HG03064 (cell line): ENCODE measurements at regions not wholly inside any gene's neighbourhood (a gene's known extent, or its start where the extent isn't known, plus 50 kb on each side); places are given as distances from the start of the nearest gene placed in this dataset.
"Not testable (repeated sequence)": the region's sequence is repeated elsewhere in the genome, so short reads cannot be mapped to it uniquely, and the experiment has no call there.

ENCODE experiments used
- ATAC-seq: cut with Tn5 transposase; IDR thresholded peaks from one replicate; pipeline ENCODE4 v1.9.1; 2021; ENCODE audit warnings: low read depth; ENCODE audit not compliant: unreplicated experiment

DNA sequence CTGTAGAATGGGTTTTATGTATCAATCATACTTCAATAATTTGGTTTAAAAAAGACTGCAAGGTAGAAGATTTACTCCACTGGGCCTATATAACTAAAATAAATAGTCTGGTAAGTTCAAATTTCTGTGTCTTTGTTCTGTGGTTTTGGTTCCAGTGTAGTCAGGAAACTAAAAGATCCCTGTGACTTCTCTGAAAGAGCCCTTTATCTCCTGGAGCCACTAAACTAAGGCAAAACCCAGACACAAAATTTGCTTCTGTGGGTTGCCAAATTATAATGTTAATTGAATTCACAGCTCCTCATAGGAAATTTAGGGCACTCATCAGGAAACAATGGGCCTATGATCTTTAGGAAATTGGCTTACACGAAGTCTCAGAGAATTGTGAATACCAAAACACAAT, 1038.4 kb downstream of the GALC start:
- ATAC-seq, result no peak

DNA sequence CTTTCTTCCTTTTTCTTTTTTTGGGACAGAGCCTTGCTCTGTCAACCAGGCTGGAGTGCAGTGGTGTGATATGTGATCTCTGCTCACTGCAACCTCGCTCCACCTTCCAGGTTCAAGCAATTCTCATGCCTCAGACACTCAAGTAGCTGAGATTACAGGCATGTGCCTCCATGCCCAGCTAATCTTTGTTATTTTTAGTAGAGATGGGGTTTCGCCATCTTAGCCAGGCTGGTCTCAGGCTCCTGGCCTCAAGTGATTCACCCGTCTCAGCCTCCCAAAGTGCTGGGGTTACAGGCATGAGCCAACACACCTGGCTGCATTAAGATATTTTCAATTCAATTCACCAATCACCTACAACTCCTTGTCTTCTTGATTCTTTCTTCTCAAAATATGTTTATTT, 1046.5 kb downstream of the GALC start:
- no peak for ATAC-seq

DNA sequence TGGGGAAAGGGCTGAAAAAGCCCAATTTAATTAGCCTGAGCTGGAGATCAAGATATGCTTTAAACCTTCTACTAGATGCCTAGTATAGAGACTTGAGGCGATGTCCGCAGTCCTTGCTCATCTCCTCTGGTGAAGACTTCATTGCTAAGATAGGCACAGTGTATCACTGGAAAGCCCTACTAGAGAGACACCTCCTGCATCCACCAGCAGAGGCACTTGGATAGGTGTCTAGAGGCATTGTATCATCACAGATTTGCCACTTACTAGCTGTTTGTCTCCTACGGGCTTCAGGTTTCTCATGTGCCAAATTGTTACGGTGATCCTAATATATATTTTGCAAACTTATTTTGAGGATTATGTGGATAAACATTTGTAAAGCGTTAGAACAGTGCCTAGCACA, 1048.5 kb downstream of the GALC start:
- ATAC-seq, result no peak

DNA sequence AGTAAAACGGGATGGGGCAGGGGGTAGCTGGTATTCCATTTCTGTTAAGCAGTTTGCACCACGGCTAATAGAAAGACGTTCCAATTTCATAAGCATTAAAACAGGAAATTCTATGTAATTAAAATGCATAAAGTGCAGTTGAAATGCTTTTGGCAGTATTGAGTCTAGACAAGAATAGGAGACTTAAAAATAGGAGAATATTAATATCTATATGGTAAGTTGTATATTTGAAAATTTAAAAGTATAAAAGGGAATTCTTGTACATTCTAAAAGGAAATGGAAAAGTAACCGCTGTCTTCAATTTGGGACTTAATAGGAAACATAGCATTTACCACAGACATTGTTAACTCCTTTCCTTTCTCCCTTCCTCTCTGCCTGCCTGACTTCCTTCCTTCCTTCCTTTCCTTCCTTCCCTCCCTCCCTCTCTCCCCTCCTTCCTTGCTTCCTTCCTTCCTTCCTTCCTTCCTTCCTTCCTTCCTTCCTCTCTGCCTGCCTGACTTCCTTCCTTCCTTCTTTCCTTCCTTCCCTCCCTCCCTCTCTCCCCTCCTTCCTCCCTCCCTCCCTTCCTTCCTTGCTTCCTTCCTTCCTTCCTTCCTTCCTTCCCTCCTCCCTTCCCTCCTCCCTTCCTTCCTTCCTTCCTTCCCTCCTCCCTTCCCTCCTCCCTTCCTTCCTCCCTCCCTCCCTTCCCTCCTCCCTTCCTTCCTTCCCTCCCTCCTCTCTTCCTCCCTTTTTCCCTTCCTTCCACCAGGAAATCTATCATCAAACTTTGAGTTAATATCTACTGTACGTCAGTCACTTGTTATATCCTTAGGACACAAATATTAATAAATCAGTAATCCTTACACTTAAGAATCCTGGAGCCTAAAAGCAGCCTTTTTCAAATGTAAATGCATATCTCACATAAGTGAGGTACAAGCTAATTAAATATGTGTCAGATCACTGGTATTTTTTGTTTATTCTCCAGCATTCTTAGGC, 1049.3 kb downstream of the GALC start:
- ATAC-seq, result no peak

DNA sequence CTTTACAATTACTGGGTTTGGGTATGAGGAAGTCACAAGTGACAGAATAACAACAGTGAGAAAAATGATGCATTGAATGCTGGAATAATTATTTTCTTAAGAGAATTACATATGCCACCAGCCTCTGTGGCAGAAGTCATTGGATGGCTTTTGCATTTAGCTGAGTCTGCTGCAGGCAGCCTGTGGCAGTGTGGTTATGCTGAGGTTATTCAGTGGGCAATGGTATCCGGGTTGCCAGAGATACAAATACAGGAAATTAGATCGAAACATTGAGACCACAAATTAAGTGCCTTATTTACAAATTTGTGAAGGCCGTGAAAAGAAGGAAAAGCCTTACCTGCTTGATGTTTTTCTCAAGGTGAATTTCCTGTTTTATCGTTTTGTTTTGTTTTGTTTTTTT, 1050.0 kb downstream of the GALC start:
- ATAC-seq, result no peak

DNA sequence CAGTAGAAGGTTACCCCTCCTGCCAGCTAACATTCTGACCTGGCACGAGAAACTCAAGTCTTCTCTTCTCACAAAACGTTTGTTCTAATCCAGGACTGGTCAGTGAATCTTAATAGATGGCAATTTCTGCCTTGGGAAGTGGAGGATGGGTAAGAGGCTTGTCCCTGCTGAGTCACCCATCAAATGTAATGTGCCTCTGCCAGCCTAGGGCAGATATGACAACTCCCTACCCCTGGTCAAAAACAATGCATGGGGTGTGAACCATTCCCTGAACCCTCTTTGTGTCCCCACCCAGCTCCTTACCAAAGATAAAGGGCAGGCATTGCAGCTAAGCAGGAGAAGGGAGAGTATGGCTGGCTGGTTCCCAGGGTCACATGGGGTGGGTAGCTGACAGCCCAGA, 1052.9 kb downstream of the GALC start:
- ATAC-seq, result no peak

DNA sequence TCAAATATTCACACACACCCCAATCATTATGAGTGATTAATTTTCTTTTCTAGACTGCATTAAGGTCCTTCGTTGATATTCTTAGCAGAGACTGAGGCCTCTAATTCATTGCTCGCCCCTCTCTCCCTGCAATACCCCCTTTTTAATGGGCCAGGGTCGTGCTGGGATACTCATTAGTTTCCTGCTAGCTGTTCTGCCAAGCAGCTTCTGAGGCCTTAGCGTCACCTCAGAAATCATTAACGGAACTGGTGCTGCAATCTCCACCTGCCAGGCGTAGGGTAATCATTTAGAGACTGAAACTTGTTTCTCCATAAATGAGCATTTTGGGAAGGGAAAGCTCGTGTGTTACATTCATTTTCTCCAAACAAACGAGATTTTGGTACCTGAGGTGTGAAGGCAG, 1054.7 kb downstream of the GALC start:
- no peak for ATAC-seq

DNA sequence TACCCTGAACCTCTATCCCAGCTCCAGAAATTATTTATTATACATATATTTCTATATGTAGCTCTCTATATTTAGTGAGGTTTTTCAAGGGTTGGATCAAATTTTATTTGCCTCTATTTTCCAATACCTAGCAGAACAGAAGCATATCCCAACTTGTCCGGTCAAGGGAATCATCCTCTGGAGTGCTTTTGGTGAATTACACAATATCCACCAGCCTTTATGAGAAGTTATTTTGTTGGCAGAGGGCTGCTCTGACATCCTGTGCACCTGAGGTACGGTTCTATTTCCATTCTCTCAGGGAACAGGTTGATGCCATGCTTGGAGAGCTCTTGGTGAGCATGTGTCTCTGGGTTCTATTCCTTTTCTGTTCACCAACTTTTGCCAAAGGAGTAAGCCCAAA, 1056.4 kb downstream of the GALC start:
- ATAC-seq, result no peak

DNA sequence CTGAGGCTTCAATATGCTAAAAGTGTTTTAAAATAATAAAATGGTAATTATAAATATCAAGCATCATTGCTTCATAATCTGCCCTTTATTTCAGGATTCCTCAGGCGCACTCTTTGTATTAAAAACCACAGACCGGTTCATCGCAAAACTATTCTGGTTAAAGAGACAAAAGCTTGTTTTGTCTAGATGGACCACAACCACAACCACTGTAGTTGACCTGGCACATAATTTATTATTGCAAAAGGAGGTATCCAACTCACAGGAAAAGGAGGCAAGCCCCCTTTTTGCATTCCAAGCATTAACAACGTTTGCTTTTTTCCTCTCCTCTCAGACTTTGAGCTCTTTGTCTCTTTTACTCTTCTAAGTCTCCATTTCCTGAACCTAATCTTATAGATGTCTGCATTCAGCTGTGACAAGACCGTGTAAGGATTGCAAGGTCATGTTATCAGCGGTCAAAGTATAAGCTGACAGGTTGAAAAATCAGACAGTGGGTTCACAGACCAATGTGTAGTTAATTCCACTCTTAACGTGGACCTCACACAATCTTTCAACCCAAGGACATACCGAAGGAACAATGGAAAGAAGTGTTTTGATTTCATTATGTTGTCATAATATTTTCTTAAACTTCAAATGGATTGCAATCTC, 1057.6 kb downstream of the GALC start:
- no peak for ATAC-seq

DNA sequence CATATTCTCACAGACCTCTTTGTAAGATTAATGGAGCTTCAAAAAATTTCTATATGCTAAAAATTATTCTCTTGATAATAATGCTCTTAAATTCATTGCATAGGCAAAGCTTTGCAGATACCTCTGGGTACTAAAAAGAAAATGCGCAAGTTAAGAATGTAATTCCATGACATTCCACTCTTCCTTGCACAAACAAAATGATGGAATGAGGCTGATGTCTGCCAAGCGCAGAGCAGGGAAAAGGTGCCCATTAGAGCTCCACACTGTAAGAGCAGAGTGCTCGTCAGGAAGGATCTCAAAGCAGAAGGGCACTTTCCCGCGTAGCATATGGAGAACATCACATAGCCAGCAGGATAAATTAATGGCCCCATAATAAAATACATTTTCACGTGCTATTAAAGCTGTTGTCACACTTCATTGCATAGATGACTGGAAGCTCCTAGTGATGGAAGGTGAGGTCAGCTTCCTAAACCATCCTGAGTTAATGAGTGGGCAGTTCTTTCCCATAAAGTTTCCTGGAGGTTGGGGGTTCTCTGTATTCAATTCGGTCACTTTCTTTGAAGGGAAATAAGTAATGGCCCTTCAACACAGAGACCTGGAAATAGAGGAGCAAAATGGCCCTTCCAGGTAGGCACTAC, 1058.9 kb downstream of the GALC start:
- ATAC-seq, result no peak

DNA sequence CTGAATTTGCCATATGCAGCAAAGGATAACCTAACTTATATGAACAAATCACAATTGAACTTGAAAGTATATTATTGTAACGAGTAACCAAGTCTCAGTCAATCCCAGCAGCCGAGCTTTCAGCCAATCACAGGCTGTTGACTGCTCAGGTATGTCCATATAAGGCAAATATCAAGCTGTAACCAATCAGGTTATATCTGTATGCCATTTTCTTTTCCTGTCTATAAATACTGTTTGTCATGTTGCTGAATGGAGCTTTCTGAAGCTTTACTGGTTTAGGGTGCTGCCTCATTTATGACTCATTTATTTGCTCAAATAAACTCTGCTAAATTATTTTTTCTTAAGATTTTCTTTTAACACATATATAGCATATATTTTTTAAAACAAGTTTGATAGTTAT, 1059.5 kb downstream of the GALC start:
- no peak for ATAC-seq

DNA sequence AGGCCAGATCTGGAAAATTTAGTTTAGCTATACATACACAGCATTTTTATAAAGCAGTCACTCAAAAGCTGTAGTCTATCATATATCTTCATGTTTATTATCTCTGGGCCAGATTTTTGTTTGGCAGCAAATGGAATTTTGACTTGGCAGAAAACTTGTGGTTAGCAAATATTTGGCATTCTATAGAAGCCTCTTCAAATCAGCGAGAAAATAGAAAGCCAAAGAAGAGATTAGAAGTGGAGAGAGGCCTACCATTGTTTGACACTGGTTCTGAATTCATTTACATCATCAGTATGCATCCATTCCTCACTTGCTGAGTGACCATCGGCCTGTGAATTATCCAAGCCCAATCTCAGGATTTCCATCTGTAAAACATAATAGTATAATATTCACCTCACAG, 1077.6 kb downstream of the GALC start:
- ATAC-seq, result no peak

DNA sequence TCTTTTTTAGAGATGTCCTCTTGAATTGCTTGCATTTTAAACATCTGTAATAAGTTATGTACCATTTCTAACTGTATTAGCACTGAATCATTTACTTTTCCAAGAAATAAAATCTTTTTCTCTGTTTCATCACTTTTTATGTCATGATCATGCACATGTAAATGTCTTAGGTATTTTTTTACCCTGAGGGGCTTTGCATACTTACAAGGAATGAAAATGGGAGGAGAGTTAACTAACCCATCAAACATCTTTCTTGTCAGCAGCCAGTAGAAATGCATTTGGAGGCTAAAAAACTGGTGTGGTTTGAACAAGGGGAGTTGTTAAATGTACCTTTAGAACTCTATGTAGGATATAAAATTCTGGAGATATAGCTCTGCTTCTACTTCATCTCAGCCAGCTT, 1080.3 kb downstream of the GALC start:
- no peak for ATAC-seq

DNA sequence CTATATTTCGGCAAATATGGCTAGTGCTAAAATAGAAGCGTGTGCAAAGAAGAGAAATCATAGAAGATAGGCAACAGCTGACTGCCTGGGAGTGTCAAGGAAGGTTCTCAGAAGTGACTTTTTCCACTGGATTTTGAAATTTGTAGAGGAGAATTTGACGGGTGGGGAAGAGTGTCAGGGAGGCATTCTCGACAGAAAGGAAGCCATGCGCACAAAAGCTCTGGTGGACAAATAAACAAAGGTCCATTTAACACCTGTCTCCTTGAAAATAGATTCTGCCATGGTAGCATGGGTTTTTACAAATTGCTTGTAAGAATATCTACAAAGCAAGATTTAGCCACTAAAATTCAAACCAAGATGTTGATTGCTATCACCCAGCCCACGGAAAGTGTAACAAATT, 1081.5 kb downstream of the GALC start:
- no peak for ATAC-seq

DNA sequence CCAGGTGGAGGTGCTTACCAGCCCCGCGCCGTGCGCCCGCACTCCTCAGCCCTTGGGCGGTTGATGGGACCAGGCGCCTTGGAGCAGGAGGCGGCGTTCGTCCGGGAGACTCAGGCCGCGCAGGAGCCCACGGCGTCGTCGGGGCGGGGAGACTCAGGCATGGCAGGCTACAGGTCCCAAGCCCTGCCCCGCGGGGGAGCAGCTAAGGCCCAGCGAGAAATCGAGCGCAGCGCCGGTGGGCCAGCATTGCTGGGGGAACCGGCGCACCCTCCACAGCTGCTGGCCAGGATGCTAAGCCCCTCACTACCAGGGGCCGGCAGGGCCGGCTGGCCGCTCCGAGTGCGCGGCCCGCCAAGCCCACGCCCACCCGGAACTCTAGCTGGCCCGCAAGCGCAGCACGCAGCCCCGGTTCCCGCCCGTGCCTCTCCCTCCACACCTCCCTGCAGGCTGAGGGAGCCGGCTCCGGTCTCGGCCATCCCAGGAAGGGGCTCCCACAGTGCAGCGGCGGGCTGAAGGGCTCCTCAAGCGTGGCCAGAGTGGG, 1087.5 kb downstream of the GALC start:
- ATAC-seq, result not testable (repeated sequence)

DNA sequence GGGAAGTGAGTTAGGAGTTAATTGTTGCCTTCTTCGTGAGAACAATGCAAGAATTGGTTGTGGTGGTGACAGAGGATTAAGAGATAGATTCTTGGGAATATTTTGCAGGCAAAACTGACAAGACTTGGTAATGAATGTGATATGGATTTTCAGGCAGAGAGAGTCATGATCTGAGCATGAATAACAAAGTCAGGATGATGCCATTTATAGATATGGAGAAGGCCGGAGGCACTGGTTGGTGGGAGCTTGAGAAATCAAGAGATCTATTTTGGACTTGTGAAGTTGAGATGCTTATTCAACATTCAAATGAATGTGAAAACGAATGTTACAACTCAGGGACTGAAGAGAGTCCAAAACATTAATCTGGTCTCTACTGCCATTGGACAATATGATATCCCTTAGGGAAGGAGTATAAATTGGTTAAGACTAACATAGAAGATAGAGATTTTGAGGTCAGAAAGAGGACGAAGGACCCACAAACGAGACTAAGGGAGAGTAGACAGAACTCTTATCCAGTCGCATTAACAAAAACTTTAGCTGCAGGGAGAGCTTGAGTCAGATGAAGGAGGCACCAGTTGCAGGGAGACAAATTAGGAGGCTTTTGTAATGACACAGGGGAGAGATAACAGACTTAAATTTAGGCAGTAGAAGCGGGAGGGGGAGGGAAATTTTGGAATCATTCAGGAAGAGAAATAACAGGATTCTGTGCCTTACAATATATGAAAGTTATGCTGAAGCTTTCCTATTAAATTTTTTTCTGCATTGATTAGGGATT, 1090.6 kb downstream of the GALC start:
- ATAC-seq, result no peak

DNA sequence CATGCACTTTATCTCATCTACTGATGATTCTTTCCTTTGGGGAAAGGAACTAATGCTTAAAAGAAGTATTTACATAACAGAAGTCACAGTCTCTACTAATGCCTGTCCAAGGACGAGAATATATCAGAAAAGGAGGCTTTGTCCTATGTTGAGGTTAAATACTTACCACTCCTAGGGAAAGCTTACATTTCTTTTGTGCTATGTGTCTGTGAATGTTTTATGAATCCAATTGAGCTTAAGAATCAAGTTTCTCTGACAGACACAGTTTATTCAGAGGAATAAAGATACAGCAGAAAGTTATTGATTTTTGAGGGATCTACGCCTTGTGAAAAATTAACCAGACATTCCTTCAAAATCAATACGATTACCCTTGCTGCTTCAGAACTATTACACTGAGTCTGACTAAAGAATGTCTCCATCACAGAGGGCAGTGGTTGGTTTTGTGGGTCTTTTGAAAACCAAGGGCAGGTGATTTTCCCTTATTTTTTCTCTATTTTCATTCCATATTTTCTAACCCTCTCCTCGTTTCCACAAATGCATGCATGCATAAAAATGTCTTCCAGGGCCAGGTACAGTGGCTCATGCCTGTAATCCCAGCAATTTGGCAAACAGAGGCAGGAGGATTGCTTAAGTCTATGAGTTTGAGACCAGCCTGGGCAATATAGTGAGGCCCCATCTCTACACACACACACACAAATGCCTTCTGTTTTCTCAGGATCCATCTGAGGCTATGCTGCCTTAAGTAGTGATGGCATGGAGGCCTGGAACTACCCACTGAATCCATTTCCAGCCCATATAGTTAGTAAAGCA, 1095.1 kb downstream of the GALC start:
- ATAC-seq, result no peak

DNA sequence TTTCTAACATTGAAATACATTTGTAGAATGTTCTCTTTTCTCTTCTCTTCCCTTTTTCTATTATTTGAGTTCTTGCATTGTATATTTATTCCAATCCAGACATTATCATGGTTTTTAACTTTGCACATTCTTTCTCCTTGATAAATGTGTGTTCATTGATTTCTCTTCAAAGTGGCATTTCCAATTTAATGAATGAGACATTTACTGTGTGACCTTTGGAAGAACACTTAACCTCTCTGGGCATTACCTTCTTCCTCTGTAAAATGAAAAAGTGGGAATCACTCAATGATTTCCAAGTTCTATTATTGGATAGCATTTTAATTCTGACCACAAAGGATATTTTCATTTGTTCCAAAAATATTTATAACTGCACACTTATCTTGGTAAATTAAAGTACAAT, 1095.8 kb downstream of the GALC start:
- ATAC-seq, result no peak

DNA sequence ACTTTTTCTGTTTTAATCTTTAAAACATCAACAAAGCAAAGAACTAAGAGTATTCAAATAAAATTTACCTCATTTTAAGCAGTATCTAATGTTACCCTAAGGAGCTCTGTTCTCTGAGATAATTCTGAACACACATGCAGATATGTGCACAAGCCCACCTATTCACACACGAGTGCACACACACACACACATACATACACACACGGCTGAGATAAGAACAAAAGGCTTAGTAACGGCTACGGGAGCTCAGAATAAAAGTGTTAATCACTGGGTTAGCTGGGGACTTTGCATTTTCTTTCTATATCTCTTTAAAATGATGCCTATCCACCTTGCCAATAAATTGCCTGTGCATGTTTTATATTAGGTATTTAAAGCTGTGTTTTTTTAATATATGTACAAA, 1096.3 kb downstream of the GALC start:
- no peak for ATAC-seq
